LNCAP (cell line): ENCODE measurements at regions not wholly inside any gene's neighbourhood (a gene's known extent, or its start where the extent isn't known, plus 50 kb on each side); places are given as distances from the start of the nearest gene placed in this dataset.

Source experiments
- CTCF ChIP-seq: fragments of 450-650 bp; IDR thresholded peaks from 2 replicates; pipeline ENCODE4 v1.5.1; 2017; ENCODE audit warnings: mild to moderate bottlenecking

GRCh38 chr13:50249144-50249521 lies 233.9 kb downstream of the KCNRG start:
- no peak for TF ChIP-seq CTCF

GRCh38 chr13:50250401-50250800 lies 235.2 kb downstream of the KCNRG start:
- TF ChIP-seq CTCF: no peak

GRCh38 chr13:50255639-50256038 lies 240.4 kb downstream of the KCNRG start:
- no peak for TF ChIP-seq CTCF

- no peak for TF ChIP-seq CTCF
Observed at GRCh38 chr13:50257646-50258045, 242.4 kb downstream of the KCNRG start.

GRCh38 chr13:50261130-50261901 lies 246.1 kb downstream of the KCNRG start:
- no peak for TF ChIP-seq CTCF

GRCh38 chr13:50267066-50267465 lies 251.8 kb downstream of the KCNRG start:
- no peak for TF ChIP-seq CTCF

GRCh38 chr13:50267917-50268316 lies 252.7 kb downstream of the KCNRG start:
- TF ChIP-seq CTCF: no peak

GRCh38 chr13:50268500-50268899 lies 253.3 kb downstream of the KCNRG start:
- TF ChIP-seq CTCF: no peak
